ENCODE measurements at regions not wholly inside any gene's neighbourhood (a gene's known extent, or its start where the extent isn't known, plus 50 kb on each side); places are given as distances from the start of the nearest gene placed in this dataset.

DNA sequence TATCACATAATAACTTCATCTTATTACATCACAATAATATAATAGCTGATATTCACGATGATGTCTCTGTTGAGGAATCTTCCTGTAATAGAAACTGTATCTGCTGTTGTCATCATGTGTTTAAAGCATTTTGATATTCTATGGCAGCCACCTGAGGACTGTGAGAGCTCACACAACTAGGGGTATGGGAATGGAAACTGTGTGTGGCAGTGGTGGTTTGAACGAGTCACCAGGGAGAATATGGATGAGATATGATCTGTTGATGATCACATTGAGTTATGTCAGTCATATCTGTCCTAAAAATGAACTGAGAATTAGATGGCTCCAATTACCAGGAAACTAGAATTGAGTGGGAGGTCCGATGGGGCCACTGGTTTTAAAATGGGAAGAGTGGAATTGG lies 169.6 kb downstream of the MID1IP1 start:
- TF ChIP-seq, protein P1, sequence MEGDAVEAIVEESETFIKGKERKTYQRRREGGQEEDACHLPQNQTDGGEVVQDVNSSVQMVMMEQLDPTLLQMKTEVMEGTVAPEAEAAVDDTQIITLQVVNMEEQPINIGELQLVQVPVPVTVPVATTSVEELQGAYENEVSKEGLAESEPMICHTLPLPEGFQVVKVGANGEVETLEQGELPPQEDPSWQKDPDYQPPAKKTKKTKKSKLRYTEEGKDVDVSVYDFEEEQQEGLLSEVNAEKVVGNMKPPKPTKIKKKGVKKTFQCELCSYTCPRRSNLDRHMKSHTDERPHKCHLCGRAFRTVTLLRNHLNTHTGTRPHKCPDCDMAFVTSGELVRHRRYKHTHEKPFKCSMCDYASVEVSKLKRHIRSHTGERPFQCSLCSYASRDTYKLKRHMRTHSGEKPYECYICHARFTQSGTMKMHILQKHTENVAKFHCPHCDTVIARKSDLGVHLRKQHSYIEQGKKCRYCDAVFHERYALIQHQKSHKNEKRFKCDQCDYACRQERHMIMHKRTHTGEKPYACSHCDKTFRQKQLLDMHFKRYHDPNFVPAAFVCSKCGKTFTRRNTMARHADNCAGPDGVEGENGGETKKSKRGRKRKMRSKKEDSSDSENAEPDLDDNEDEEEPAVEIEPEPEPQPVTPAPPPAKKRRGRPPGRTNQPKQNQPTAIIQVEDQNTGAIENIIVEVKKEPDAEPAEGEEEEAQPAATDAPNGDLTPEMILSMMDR (IDR thresholded peaks at IDR 0.05; ENCODE audit: low read depth, low read length, poor library complexity, severe bottlenecking), result no peak
- TF ChIP-seq EZH2phosphoT487 (IDR thresholded peaks at IDR 0.05; ENCODE audit: borderline replicate concordance, low read length), result no peak

All from DOHH2 (cell line).